MM.1S (cell line): ENCODE measurements at regions not wholly inside any gene's neighbourhood (a gene's known extent, or its start where the extent isn't known, plus 50 kb on each side); places are given as distances from the start of the nearest gene placed in this dataset.
"Not testable (repeated sequence)": the region's sequence is repeated elsewhere in the genome, so short reads cannot be mapped to it uniquely, and the experiment has no call there.

ENCODE experiments used
- CTCF ChIP-seq: fragments of 300-600 bp; sonication (generic); IDR thresholded peaks from 2 replicates; pipeline ENCODE4 v1.5.1; 2016; ENCODE audit warnings: antibody characterized with exemption, low read length, mixed read lengths
- EZH2phosphoT487 ChIP-seq: fragments of 300-600 bp; sonication (generic); IDR thresholded peaks from 2 replicates; pipeline ENCODE4 v1.6.1; 2018; ENCODE audit warnings: antibody characterized with exemption, low read length

GRCh38 chr21:27317601-27318000, 350.7 kb upstream of the ADAMTS5 start:
- TF ChIP-seq CTCF, EZH2phosphoT487: not testable (repeated sequence)
